ENCODE measurements at regions not wholly inside any gene's neighbourhood (a gene's known extent, or its start where the extent isn't known, plus 50 kb on each side); places are given as distances from the start of the nearest gene placed in this dataset.

DNA sequence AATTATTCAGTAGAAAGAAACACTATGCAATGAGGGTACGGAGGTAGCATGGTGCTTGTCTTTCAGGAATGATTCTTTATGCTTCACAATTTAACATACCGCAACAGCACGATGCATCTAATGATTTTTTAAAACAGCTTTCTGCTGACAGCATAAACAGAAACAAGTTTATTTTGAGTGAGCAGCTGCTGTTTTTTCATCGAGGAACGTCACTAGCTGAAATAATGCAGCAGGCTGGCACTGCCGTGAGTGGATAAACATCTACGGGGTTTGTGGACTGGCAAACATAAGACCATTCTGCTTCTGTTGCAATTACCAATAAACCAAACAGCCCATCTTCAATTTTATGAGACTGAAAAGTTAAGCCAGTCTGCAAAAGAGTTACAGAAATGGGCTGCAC is 871.8 kb downstream of the RPS29 start:
- TF ChIP-seq, protein P1, sequence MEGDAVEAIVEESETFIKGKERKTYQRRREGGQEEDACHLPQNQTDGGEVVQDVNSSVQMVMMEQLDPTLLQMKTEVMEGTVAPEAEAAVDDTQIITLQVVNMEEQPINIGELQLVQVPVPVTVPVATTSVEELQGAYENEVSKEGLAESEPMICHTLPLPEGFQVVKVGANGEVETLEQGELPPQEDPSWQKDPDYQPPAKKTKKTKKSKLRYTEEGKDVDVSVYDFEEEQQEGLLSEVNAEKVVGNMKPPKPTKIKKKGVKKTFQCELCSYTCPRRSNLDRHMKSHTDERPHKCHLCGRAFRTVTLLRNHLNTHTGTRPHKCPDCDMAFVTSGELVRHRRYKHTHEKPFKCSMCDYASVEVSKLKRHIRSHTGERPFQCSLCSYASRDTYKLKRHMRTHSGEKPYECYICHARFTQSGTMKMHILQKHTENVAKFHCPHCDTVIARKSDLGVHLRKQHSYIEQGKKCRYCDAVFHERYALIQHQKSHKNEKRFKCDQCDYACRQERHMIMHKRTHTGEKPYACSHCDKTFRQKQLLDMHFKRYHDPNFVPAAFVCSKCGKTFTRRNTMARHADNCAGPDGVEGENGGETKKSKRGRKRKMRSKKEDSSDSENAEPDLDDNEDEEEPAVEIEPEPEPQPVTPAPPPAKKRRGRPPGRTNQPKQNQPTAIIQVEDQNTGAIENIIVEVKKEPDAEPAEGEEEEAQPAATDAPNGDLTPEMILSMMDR (IDR thresholded peaks at IDR 0.05): no peak
- no peak for TF ChIP-seq EP300 (IDR thresholded peaks at IDR 0.05)

All from ovary (tissue), 3 donors.